Activated CD4-positive, alpha-beta memory T cell treated with anti-CD3 and anti-CD28 coated beads for 36 hours (primary cell): ENCODE measurements at regions not wholly inside any gene's neighbourhood (a gene's known extent, or its start where the extent isn't known, plus 50 kb on each side); places are given as distances from the start of the nearest gene placed in this dataset.

Experiments
- CTCF ChIA-PET: fragments of 350-600 bp; sonication (Branson Sonifier 250); formaldehyde crosslinking; loops from one replicate; lab custom pipeline; 2021; ENCODE audit warnings: antibody characterized with exemption, inconsistent platforms; lab: Charles Lee
- POLR2A ChIA-PET: fragments of 350-600 bp; sonication (Branson Sonifier 250); formaldehyde crosslinking; loops from one replicate; lab custom pipeline; 2021; ENCODE audit warnings: antibody characterized with exemption; lab: Charles Lee
- DNase-seq: peaks from one replicate; pipeline ENCODE4 v3.0.0-alpha.2; 2020
- H3K27ac Mint-ChIP-seq: one replicate; pipeline ENCODE4 v1.8.0; 2021; ENCODE audit warnings: mixed read lengths
- H3K27me3 Mint-ChIP-seq: one replicate; pipeline ENCODE4 v1.8.0; 2021; ENCODE audit warnings: mixed read lengths
- H3K36me3 Mint-ChIP-seq: one replicate; pipeline ENCODE4 v1.8.0; 2021; ENCODE audit warnings: mixed read lengths
- H3K4me1 Mint-ChIP-seq: one replicate; pipeline ENCODE4 v1.8.0; 2021; ENCODE audit warnings: low read depth, mixed read lengths
- H3K4me3 Mint-ChIP-seq: one replicate; pipeline ENCODE4 v1.8.0; 2021; ENCODE audit warnings: mild to moderate bottlenecking, mixed read lengths
- H3K9me3 Mint-ChIP-seq: one replicate; pipeline ENCODE4 v1.8.0; 2021; ENCODE audit warnings: mixed read lengths
- intact Hi-C: fragments of 100-400 bp; cut with micrococcal nuclease; formaldehyde crosslinking; loops from one replicate; pipeline ENCODE4 v1.15.1; 2023

- H3K36me3 Mint-ChIP-seq = no peaks in the 10 kb centered on the region
- intact Hi-C loops = loop anchor here (2.0 kb wide), 2 partner anchors 96 to 322 kb away; no protein-coding TSS in a partner anchor
- H3K27me3 Mint-ChIP-seq = no peaks in the 10 kb centered on the region
Measured at GRCh38 chr9:36728651-36729520, 156.2 kb downstream of the MELK start.

GRCh38 chr9:36729906-36730305, 157.2 kb downstream of the MELK start:
- no peaks in the 10 kb centered on the region for H3K9me3 Mint-ChIP-seq
- intact Hi-C loops = loop anchor here (2.0 kb wide), 2 partner anchors 97 to 323 kb away; no protein-coding TSS in a partner anchor
- H3K36me3 Mint-ChIP-seq = no peaks in the 10 kb centered on the region
- H3K27ac Mint-ChIP-seq = no peak overlapping the region
- no peak overlapping the region for H3K4me3 Mint-ChIP-seq
- ChIA-PET CTCF (interaction anchor here (0.6 to 5.3 kb wide), 14 partner anchors 9 to 326 kb away, joined by 3 to 72 read pairs (median 4); no protein-coding TSS in a partner anchor), POLR2A (interaction anchor here (0.6 kb wide), 1 partner anchor 14 kb away, joined by 3 read pairs; no protein-coding TSS in a partner anchor)
- DNase-seq = no peak
- no peaks in the 10 kb centered on the region for H3K4me1 Mint-ChIP-seq
- H3K27me3 Mint-ChIP-seq = no peaks in the 10 kb centered on the region

More at GRCh38 chr9:36728651-36729520, 156.2 kb downstream of the MELK start:
- no peak overlapping the region for H3K27ac Mint-ChIP-seq
- no peaks in the 10 kb centered on the region for H3K4me1 Mint-ChIP-seq
- POLR2A ChIA-PET = interaction anchor here (0.6 to 1.1 kb wide), 2 partner anchors 13 to 96 kb away, joined by 3 to 5 read pairs; no protein-coding TSS in a partner anchor
- peak; percentile 81 for DNase-seq
- CTCF ChIA-PET = interaction anchor here (0.6 to 5.3 kb wide), 48 partner anchors 11 to 539 kb away, joined by 3 to 72 read pairs (median 4); partner anchors contain the start of gene CLTA
- no peaks in the 10 kb centered on the region for H3K9me3 Mint-ChIP-seq
- H3K4me3 Mint-ChIP-seq = no peak overlapping the region

GRCh38 chr9:36730414-36730813, 157.7 kb downstream of the MELK start:
- no peaks in the 10 kb centered on the region for H3K4me1 Mint-ChIP-seq
- H3K27ac Mint-ChIP-seq = no peak overlapping the region
- H3K36me3 Mint-ChIP-seq = no peaks in the 10 kb centered on the region
- DNase-seq = no peak
- intact Hi-C loops = no loop called here
- H3K27me3 Mint-ChIP-seq = no peaks in the 10 kb centered on the region
- no peaks in the 10 kb centered on the region for H3K9me3 Mint-ChIP-seq
- ChIA-PET CTCF (interaction anchor here (0.8 to 5.3 kb wide), 5 partner anchors 9 to 322 kb away, joined by 3 to 72 read pairs (median 3); no protein-coding TSS in a partner anchor), POLR2A (interaction anchor here (0.6 kb wide), 1 partner anchor 133 kb away, joined by 3 read pairs; no protein-coding TSS in a partner anchor)
- H3K4me3 Mint-ChIP-seq = no peak overlapping the region

- H3K36me3 Mint-ChIP-seq = no peaks in the 10 kb centered on the region
- H3K4me1 Mint-ChIP-seq = no peaks in the 10 kb centered on the region
- ChIA-PET CTCF (interaction anchor here (1.0 to 5.3 kb wide), 6 partner anchors 8 to 323 kb away, joined by 3 to 72 read pairs (median 4); no protein-coding TSS in a partner anchor), POLR2A (interaction anchor here (0.6 kb wide), 1 partner anchor 133 kb away, joined by 3 read pairs; no protein-coding TSS in a partner anchor)
- peaks cover 1% of the 10 kb centered on the region for H3K27me3 Mint-ChIP-seq
- no peak for DNase-seq
- no peak overlapping the region for H3K4me3 Mint-ChIP-seq
- H3K9me3 Mint-ChIP-seq = no peaks in the 10 kb centered on the region
- intact Hi-C loops = no loop called here
- H3K27ac Mint-ChIP-seq = no peak overlapping the region
Measured at GRCh38 chr9:36731068-36731956, 158.6 kb downstream of the MELK start.

GRCh38 chr9:36734737-36735136, 162.0 kb downstream of the MELK start:
- H3K27me3 Mint-ChIP-seq = peaks cover 17% of the 10 kb centered on the region
- H3K36me3 Mint-ChIP-seq = no peaks in the 10 kb centered on the region
- CTCF ChIA-PET = no interaction called here
- no peak overlapping the region for H3K4me3 Mint-ChIP-seq
- intact Hi-C loops = no loop called here
- no peaks in the 10 kb centered on the region for H3K4me1 Mint-ChIP-seq
- POLR2A ChIA-PET = no interaction called here
- no peak for DNase-seq
- H3K27ac Mint-ChIP-seq = no peak overlapping the region
- H3K9me3 Mint-ChIP-seq = no peaks in the 10 kb centered on the region

GRCh38 chr9:36736648-36737047, 164.0 kb downstream of the MELK start:
- POLR2A ChIA-PET = no interaction called here

GRCh38 chr9:36738318-36738976, 165.8 kb downstream of the MELK start:
- POLR2A ChIA-PET = no interaction called here
- Mint-ChIP-seq H3K27ac (no peak overlapping the region), H3K9me3 (no peaks in the 10 kb centered on the region)

More at GRCh38 chr9:36736648-36737047, 164.0 kb downstream of the MELK start:
- Mint-ChIP-seq H3K36me3 (no peaks in the 10 kb centered on the region), H3K4me3 (no peak overlapping the region), H3K27me3 (peaks cover 36% of the 10 kb centered on the region), H3K27ac (no peak overlapping the region), H3K9me3 (no peaks in the 10 kb centered on the region), H3K4me1 (peaks cover 3% of the 10 kb centered on the region)
- intact Hi-C loops = no loop called here
- CTCF ChIA-PET = no interaction called here
- no peak for DNase-seq

GRCh38 chr9:36739373-36740116, 166.8 kb downstream of the MELK start:
- CTCF ChIA-PET = interaction anchor here (0.8 to 1.3 kb wide), 2 partner anchors 9 to 11 kb away, joined by 3 read pairs; no protein-coding TSS in a partner anchor
- no peak overlapping the region for H3K4me3 Mint-ChIP-seq
- no peaks in the 10 kb centered on the region for H3K36me3 Mint-ChIP-seq
- peaks cover 3% of the 10 kb centered on the region for H3K4me1 Mint-ChIP-seq
- no peak for DNase-seq
- POLR2A ChIA-PET = no interaction called here
- no peaks in the 10 kb centered on the region for H3K9me3 Mint-ChIP-seq
- intact Hi-C loops = no loop called here
- H3K27me3 Mint-ChIP-seq = peaks cover 38% of the 10 kb centered on the region
- H3K27ac Mint-ChIP-seq = no peak overlapping the region

More at GRCh38 chr9:36738318-36738976, 165.8 kb downstream of the MELK start:
- intact Hi-C loops = no loop called here
- H3K4me3 Mint-ChIP-seq = no peak overlapping the region
- CTCF ChIA-PET = interaction anchor here (0.8 kb wide), 1 partner anchor 8 kb away, joined by 3 read pairs; no protein-coding TSS in a partner anchor
- no peaks in the 10 kb centered on the region for H3K36me3 Mint-ChIP-seq
- H3K4me1 Mint-ChIP-seq = peaks cover 3% of the 10 kb centered on the region
- no peak for DNase-seq
- H3K27me3 Mint-ChIP-seq = peaks cover 38% of the 10 kb centered on the region

- no peaks in the 10 kb centered on the region for H3K9me3 Mint-ChIP-seq
- no peak overlapping the region for H3K4me3 Mint-ChIP-seq
- no peak for DNase-seq
- H3K27me3 Mint-ChIP-seq = peaks cover 38% of the 10 kb centered on the region
- peaks cover 3% of the 10 kb centered on the region for H3K4me1 Mint-ChIP-seq
- ChIA-PET POLR2A (no interaction called here), CTCF (interaction anchor here (2.1 kb wide), 1 partner anchor 14 kb away, joined by 9 read pairs; no protein-coding TSS in a partner anchor)
- intact Hi-C loops = no loop called here
- H3K27ac Mint-ChIP-seq = no peak overlapping the region
- H3K36me3 Mint-ChIP-seq = no peaks in the 10 kb centered on the region
Measured at GRCh38 chr9:36742264-36742663, 169.6 kb downstream of the MELK start.

GRCh38 chr9:36744678-36745077, 172.0 kb downstream of the MELK start:
- Mint-ChIP-seq H3K9me3 (no peaks in the 10 kb centered on the region), H3K27me3 (peaks cover 43% of the 10 kb centered on the region), H3K27ac (no peak overlapping the region), H3K36me3 (no peaks in the 10 kb centered on the region), H3K4me1 (peaks cover 3% of the 10 kb centered on the region), H3K4me3 (no peak overlapping the region)
- ChIA-PET CTCF (interaction anchor here (1.5 kb wide), 1 partner anchor 16 kb away, joined by 9 read pairs; no protein-coding TSS in a partner anchor), POLR2A (no interaction called here)
- no peak for DNase-seq
- intact Hi-C loops = no loop called here
